Central memory CD4-positive, alpha-beta T cell (primary cell): ENCODE measurements at regions not wholly inside any gene's neighbourhood (a gene's known extent, or its start where the extent isn't known, plus 50 kb on each side); places are given as distances from the start of the nearest gene placed in this dataset.
"Not testable (repeated sequence)": the region's sequence is repeated elsewhere in the genome, so short reads cannot be mapped to it uniquely, and the experiment has no call there.

Source experiments
- DNase-seq: peaks from one replicate; pipeline ENCODE4 v3.0.0; 2022

- no peak for DNase-seq
Measured at GRCh38 chr14:87628780-87629179, 364.2 kb downstream of the GALC start.

DNA sequence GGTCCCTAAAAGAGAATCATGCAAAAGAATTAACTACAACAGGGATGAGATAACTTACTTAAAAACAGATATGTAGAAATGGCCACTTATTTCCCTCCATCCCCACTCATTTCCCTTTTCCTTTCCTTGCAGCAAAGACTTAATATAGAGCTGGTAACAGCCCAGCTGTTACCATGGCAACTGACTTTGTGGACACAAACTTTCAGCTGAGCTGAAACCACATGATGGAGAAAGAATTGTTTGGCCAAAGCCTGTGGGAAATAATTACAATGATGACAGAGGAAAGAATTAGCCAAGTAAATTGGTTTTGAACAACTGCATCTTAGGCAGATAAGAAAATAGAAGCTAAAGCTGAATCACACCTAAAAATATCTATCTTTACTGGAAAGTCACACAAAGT lies 364.9 kb downstream of the GALC start:
- no peak for DNase-seq

DNA sequence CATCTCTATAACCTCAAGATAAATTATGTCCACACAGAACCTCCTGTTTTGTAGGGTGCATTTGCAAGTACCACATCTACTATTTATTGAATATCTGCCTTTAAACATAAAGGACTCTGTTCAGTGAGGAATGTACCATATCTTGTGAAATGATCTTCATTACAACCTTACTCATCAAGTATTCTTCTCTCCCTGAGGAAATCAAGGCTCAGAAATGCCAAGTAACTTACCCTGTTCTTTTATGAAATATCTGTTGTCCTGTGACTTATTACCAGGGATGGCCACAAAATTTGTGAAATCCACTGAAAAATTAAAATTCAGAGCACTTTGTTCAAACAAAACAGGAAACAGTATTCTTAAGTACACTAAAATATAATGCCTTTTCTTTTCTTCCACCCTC lies 366.7 kb downstream of the GALC start:
- DNase-seq, result no peak

DNA sequence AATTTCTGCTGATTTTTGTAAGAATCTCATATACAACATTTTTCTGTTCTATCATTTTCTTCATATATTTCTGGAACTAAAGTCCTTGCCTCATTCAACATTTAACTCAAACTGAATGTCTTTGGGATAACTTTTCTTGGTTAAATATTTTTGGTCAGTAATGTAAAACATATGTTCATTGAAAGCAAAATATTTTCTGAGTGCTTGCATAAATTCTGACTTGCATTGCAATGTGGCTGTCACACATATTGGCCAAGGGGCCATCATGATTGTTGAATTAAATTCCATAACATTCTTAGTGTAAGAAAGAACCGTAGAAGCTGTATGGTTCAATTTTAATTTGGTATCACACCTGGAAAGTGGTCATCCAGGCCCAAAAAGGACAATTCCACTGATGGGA lies 369.4 kb downstream of the GALC start:
- no peak for DNase-seq

- DNase-seq, result no peak
Measured at GRCh38 chr14:87617079-87617478, 375.9 kb downstream of the GALC start.

DNA sequence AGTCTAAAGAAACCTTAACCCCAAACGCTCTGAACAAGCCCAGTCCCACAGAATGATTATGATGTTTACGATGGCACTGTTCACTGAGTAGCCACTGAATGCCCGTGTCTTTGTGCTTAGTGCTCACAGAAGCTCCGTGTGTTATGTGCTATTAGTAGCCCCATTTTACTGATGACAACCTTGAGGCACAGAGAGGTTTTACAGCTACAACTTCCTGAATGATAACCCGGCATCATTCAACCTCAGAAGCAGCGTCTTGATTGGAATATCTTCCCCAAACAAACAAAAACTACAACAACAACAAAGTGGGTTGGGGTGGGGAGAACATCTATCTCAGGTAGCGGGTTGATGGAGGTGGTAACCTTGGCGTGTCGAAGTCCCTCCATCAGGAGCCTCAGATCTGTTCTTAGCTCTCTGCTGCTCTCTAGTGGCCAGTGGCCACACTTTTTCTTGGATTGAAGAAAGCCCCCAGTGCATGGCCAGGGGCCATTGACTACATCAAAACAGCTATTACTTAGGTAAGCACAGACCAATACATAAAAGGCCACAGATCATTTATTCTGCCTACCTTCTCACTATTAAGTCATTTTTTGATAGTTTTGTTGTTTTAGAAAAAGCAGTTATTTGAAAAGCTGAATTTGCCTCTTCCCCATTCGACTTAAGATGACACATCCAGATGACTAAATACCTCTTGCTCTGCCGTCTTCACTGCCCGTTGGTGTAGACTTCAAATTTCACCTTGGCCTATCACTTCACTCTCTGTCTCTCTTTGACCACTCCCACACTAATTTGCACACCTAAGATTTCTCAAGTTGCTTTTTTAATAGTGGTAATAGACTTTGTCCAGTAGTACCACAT lies 376.9 kb downstream of the GALC start:
- no peak for DNase-seq

- DNase-seq, result no peak
Measured at GRCh38 chr14:87615047-87615446, 377.9 kb downstream of the GALC start.

GRCh38 chr14:87613881-87614280 lies 379.1 kb downstream of the GALC start:
- DNase-seq, result no peak

- DNase-seq, result not testable (repeated sequence)
Measured at GRCh38 chr14:87607056-87607455, 385.9 kb downstream of the GALC start.

- no peak for DNase-seq
Measured at GRCh38 chr14:87601036-87601435, 391.9 kb downstream of the GALC start.

- DNase-seq, result no peak
Measured at GRCh38 chr14:87600240-87600639, 392.7 kb downstream of the GALC start.

DNA sequence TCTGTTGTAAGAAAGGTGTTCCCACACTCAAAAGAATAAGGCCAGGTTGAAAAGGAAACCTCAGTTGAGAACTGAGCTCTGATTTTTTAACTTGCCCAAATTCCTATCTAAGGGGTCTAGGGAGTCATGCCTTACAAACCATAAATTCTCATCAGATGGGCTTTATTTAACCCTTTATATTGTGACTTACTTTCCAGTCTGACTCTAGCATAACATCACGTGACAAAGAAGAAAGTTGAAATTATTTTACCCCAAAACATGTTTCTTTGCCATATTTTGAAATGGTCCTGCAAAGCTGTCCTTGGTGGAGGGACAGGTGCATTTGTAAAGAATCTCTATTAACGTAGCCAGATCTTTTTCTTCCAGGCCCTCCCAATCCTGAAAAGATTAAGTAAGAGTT lies 411.7 kb downstream of the GALC start:
- no peak for DNase-seq

GRCh38 chr14:87579036-87579435 lies 413.9 kb downstream of the GALC start:
- DNase-seq, result no peak

DNA sequence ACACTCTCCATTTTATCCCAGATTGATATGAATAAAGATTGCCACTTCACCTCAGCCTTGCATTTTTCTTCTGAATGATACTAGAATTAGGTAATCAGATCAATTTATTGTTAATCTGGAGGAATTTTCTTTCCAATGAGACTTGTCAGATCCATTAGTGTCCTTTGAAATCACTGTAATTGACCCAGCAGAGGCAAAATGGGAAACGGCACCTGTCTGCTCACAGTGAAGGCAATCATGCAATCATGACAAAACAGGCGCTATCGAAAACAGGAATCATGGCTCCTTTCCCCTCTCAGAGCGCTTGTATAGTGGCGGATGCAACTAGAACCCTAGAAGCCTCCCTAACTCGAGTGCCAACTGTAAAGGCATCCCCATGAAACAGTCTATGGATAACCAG lies 417.6 kb downstream of the GALC start:
- no peak for DNase-seq

- DNase-seq, result no peak
Measured at GRCh38 chr14:87573591-87573990, 419.4 kb downstream of the GALC start.

DNA sequence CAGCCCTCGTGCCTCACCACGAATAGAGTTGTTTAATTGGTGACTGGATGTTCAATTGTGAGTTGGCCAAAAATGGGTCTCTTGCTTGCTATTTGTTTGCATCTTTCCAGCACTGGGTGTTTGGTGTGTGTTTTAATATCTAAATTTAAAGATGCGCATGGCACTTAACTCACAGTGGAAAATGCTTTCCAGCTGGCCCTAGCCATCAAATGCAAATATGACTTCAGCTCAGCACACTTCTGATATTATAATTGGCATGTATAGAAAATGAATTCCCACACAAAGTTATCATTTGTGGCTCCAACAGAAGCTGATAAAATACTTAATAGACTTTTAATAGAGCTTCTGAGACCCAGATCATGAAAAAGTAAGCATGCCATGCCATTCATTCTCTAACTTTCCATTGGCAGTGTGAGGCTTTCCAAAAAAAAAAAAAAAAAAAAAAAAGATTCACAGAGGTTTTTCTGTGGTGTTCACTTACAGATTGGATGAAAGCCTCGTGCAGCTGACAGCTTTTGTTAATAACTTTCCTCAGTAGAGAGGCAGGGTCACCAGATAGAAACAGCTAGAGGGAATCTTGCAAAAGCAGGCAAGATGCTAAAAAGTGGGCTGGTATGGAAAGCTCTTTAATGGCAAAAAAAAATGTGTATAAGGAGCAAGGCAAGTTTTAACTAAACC lies 425.2 kb downstream of the GALC start:
- DNase-seq, result no peak

DNA sequence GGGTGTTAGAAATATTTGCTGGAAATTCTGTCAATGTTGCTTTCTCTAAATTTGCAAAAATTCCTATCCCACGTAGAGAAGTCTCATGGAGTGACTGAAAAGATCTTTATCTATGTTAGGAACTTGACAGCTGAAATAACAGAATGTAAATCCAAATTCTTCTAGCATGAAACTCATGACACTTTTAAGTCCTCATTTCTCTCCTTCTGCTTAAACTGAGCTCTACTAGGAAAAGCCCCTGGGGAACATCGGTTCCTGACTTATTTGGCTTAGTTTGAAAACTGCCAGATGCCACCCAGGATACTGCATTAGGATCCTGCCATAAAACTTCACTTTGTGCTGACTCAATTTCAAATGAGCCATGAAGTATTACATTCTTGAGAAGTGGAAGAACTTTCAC lies 426.0 kb downstream of the GALC start:
- DNase-seq, result no peak

- no peak for DNase-seq
Measured at GRCh38 chr14:87547536-87547935, 445.4 kb downstream of the GALC start.

- no peak for DNase-seq
Measured at GRCh38 chr14:87542288-87542687, 450.7 kb downstream of the GALC start.

- DNase-seq, result no peak
Measured at GRCh38 chr14:87540339-87540738, 452.6 kb downstream of the GALC start.

- no peak for DNase-seq
Measured at GRCh38 chr14:87529081-87529480, 463.9 kb downstream of the GALC start.

GRCh38 chr14:87526731-87527130 lies 466.3 kb downstream of the GALC start:
- no peak for DNase-seq

- DNase-seq, result no peak
Measured at GRCh38 chr14:87524011-87524410, 469.0 kb downstream of the GALC start.

DNA sequence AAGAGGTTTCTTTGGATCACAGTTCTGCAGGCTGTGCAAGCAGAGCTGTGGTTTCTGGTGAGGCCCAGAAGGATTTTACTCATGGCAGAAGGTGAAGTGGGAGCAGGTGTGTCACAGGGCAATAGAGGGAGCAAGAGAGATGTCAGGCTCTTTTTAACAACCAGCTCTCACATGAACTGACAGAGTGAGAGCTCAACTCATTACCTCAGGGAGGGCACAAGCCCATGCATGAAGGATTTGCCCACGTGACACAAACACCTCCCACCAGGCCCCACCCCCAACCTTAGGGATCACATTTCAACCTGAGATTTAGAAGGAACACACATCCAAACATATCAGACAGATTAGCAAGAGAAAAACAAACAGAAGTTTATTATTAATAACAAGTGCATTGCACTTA lies 470.4 kb downstream of the GALC start:
- DNase-seq, result no peak

GRCh38 chr14:87508333-87508732 lies 484.6 kb downstream of the GALC start:
- no peak for DNase-seq
